GM12878 (cell line): ENCODE measurements at regions not wholly inside any gene's neighbourhood (a gene's known extent, or its start where the extent isn't known, plus 50 kb on each side); places are given as distances from the start of the nearest gene placed in this dataset.

Experiments
- ATAC-seq: fragments of 200-7000 bp; cut with Tn5 transposase; 3 replicates; pipeline ENCODE4 v1.9.1; 2020; ENCODE audit warnings: mild to moderate bottlenecking, moderate library complexity
- BruUV-seq: library from RNA; stranded (reverse); fragments of 400-500 nt; replicated peaks from 2 replicates; lab custom pipeline; 2021; lab: Mats Ljungman, UMichigan
- CTCF ChIA-PET: fragments of 300-600 bp; sonication (Branson Sonifier 250); formaldehyde crosslinking; extraction: SDS; loops from one replicate; lab custom pipeline; 2021; ENCODE audit warnings: inconsistent platforms; lab: Yijun Ruan, JAX
- POLR2A ChIA-PET: fragments of 350-600 bp; formaldehyde crosslinking; extraction: SDS; loops from one replicate; lab custom pipeline; 2021; ENCODE audit warnings: inconsistent platforms; lab: Charles Lee
- RAD21 ChIA-PET: fragments of 300-600 bp; sonication (Branson Sonifier 250); formaldehyde crosslinking; loops from one replicate; lab custom pipeline; 2023; ENCODE audit warnings: antibody characterized with exemption; ENCODE audit not compliant: unreplicated experiment; lab: Charles Lee
- SMC1A ChIA-PET: fragments of 300-600 bp; sonication (Branson Sonifier 250); formaldehyde crosslinking; loops from one replicate; lab custom pipeline; 2023; ENCODE audit not compliant: unreplicated experiment, uncharacterized antibody; lab: Charles Lee
- DNase-seq: peaks from one replicate; pipeline ENCODE4 v3.0.0-alpha.2; 2011; ENCODE audit warnings: low read depth, low spot score
- FAIRE-seq: peaks from 3 replicates; lab custom pipeline; 2011; peaks lifted over from hg19 to GRCh38; lab: Jason Lieb, UNC
- H2AFZ ChIP-seq: 2 replicates; pipeline ENCODE4 v1.6.0; 2011; ENCODE audit warnings: low read depth, low read length, control low read depth; ENCODE audit not compliant: control insufficient read depth
- H3K27ac ChIP-seq: 2 replicates; pipeline ENCODE4 v1.5.1; 2011; ENCODE audit warnings: control low read depth; ENCODE audit not compliant: control insufficient read depth, insufficient read depth
- H3K27me3 ChIP-seq, 2 experiments: replicated peaks in 1 of 2; 2 replicates each; pipeline versions ENCODE4 v1.6.0 to v1.6.1; 2011; ENCODE audit warnings: low read length in 1 of 2; ENCODE audit not compliant: control insufficient read depth in 2 of 2, insufficient read depth in 2 of 2
- H3K36me3 ChIP-seq, 2 experiments: 2 replicates each; pipeline ENCODE4 v1.5.1; 2011; ENCODE audit warnings: low read length in 1 of 2; ENCODE audit not compliant: control insufficient read depth in 2 of 2, insufficient read depth in 2 of 2
- H3K4me1 ChIP-seq: 2 replicates; pipeline ENCODE4 v1.6.1; 2011; ENCODE audit warnings: mild to moderate bottlenecking, low read length, moderate library complexity, mixed read lengths; ENCODE audit not compliant: control insufficient read depth, insufficient read depth
- H3K4me2 ChIP-seq: 2 replicates; pipeline ENCODE4 v1.6.0; 2011; ENCODE audit warnings: control low read depth; ENCODE audit not compliant: control insufficient read depth, insufficient read depth
- H3K4me3 ChIP-seq: fragments of 200-600 bp; sonication (generic); 2 replicates; pipeline ENCODE4 v1.5.1; 2016
- H3K79me2 ChIP-seq: 2 replicates; pipeline ENCODE4 v1.6.0; 2011; ENCODE audit warnings: low read length; ENCODE audit not compliant: control insufficient read depth, insufficient read depth
- H3K9ac ChIP-seq: 2 replicates; pipeline ENCODE4 v1.8.0; 2011; ENCODE audit warnings: low read length, control low read depth, mixed read lengths; ENCODE audit not compliant: control insufficient read depth, insufficient read depth
- H3K9me3 ChIP-seq: replicated peaks from 3 replicates; pipeline ENCODE4 v1.5.1; 2011; ENCODE audit warnings: mild to moderate bottlenecking, low read length; ENCODE audit not compliant: control insufficient read depth, insufficient read depth
- H4K20me1 ChIP-seq: 2 replicates; pipeline ENCODE4 v1.6.0; 2011; ENCODE audit not compliant: control insufficient read depth, insufficient read depth
- CHD1 ChIP-seq: IDR thresholded peaks from 2 replicates; pipeline ENCODE4 v1.6.1; 2012; ENCODE audit warnings: low read depth, low read length, improper control_type of control experiment
- E2F8 ChIP-seq: fragments of 450-650 bp; IDR thresholded peaks from 2 replicates; pipeline ENCODE4 v1.6.1; 2018; ENCODE audit warnings: mild to moderate bottlenecking, low read depth, moderate library complexity; ENCODE audit not compliant: partially characterized antibody
- GABPA ChIP-seq: IDR thresholded peaks from 2 replicates; pipeline ENCODE4 v1.6.1; 2014; ENCODE audit warnings: antibody characterized with exemption, low read depth, mild to moderate bottlenecking, inconsistent platforms
- KAT2A ChIP-seq: conservative IDR thresholded peaks from 2 replicates; pipeline ENCODE4 v1.6.1; 2011; ENCODE audit warnings: low read depth, low read length; ENCODE audit not compliant: control insufficient read depth
- LARP7 ChIP-seq: fragments of 450-650 bp; IDR thresholded peaks from 2 replicates; pipeline ENCODE4 v1.6.1; 2017; ENCODE audit warnings: mild to moderate bottlenecking
- MXI1 ChIP-seq: fragments of 150-350 bp; IDR thresholded peaks from 2 replicates; pipeline ENCODE4 v1.6.1; 2011; ENCODE audit warnings: low read depth, mild to moderate bottlenecking, inconsistent platforms, low read length, improper control_type of control experiment
- NFYA ChIP-seq: IDR thresholded peaks from 2 replicates; pipeline ENCODE4 v1.6.1; 2011; ENCODE audit warnings: low read depth, mild to moderate bottlenecking, low read length, improper control_type of control experiment, borderline replicate concordance
- NR2F1 ChIP-seq: fragments of 450-650 bp; conservative IDR thresholded peaks from 2 replicates; pipeline ENCODE4 v1.6.1; 2017; ENCODE audit warnings: mild to moderate bottlenecking
- PAX5 ChIP-seq: IDR thresholded peaks from 2 replicates; pipeline ENCODE4 v1.6.1; 2011; ENCODE audit warnings: low read depth, low read length, borderline replicate concordance
- SP1 ChIP-seq: IDR thresholded peaks from one replicate; pipeline ENCODE4 v1.6.1; 2011; ENCODE audit warnings: low read depth, low read length
- STAT1 ChIP-seq: fragments of 450-650 bp; conservative IDR thresholded peaks from 2 replicates; pipeline ENCODE4 v1.6.1; 2014; ENCODE audit warnings: antibody characterized with exemption, mild to moderate bottlenecking
- TBL1XR1 ChIP-seq: IDR thresholded peaks from 2 replicates; pipeline ENCODE4 v1.6.1; 2012; ENCODE audit warnings: low read depth, low read length, improper control_type of control experiment
- YBX1 ChIP-seq: fragments of 450-650 bp; IDR thresholded peaks from 2 replicates; pipeline ENCODE4 v1.6.1; 2016; ENCODE audit warnings: antibody characterized with exemption
- ZBTB40 ChIP-seq: fragments of 450-650 bp; IDR thresholded peaks from 2 replicates; pipeline ENCODE4 v1.6.1; 2016; ENCODE audit warnings: mild to moderate bottlenecking, moderate library complexity, borderline replicate concordance
- ZSCAN29 ChIP-seq: fragments of 450-650 bp; IDR thresholded peaks from 2 replicates; pipeline ENCODE4 v1.6.1; 2017; ENCODE audit warnings: mild to moderate bottlenecking, moderate library complexity
- WGBS: methylation state at CpG from one replicate; pipeline ENCODE4 v1.1.6; 2016; ENCODE audit warnings: low lambda C conversion rate; ENCODE audit not compliant: insufficient replicate concordance, insufficient coverage; ENCODE audit errors: missing lambda C conversion rate; 5-methylcytosine and 5-hydroxymethylcytosine counted together
- in situ Hi-C: fragments of 300-500 bp; cut with MboI; formaldehyde crosslinking; loops from 9 replicates; pipeline ENCODE4 v1.14.3; 2018; ENCODE audit warnings: mixed read lengths
- intact Hi-C: fragments of 100-400 bp; cut with micrococcal nuclease; formaldehyde crosslinking; loops from one replicate; pipeline ENCODE4 v1.14.2; 2022; ENCODE audit not compliant: unreplicated experiment
- TF ChIP-seq, protein P1 (sequence below): IDR thresholded peaks from 2 replicates; pipeline ENCODE4 v1.6.1; 2012; ENCODE audit warnings: low read depth, low read length, improper control_type of control experiment
- TF ChIP-seq, protein P2 (sequence below): fragments of 450-650 bp; IDR thresholded peaks from 2 replicates; pipeline ENCODE4 v1.6.1; 2017; ENCODE audit warnings: low read depth, mild to moderate bottlenecking, moderate library complexity

- RAD21 ChIA-PET = no interaction called here
- SMC1A ChIA-PET = no interaction called here
- H3K4me2 ChIP-seq = no peak overlapping the region
- POLR2A ChIA-PET = no interaction called here
- H3K36me3 ChIP-seq = no peaks in the 10 kb centered on the region
- H4K20me1 ChIP-seq = no peaks in the 10 kb centered on the region
- intact Hi-C loops (no loop called here), in situ Hi-C loops (no loop called here)
- CTCF ChIA-PET = no interaction called here
- H3K4me3 ChIP-seq = no peak overlapping the region
- 10% methylated on average over 4 of the region's 4 CpGs for WGBS
- no peak overlapping the region for H3K27ac ChIP-seq
- ATAC-seq (no peak), FAIRE-seq (no peak), DNase-seq (no peak)
- no peaks in the 10 kb centered on the region; a peak in 2 of 4 replicates for H3K27me3 ChIP-seq
- no peaks in the 10 kb centered on the region for H3K4me1 ChIP-seq
- no peak overlapping the region for H2AFZ ChIP-seq
- no peaks in the 10 kb centered on the region for H3K9me3 ChIP-seq
- H3K79me2 ChIP-seq = no peaks in the 10 kb centered on the region
- no peak overlapping the region for H3K9ac ChIP-seq
- BruUV-seq = no TSS peak
- no peak for TF ChIP-seq LARP7
- TF ChIP-seq CHD1 = no peak
- TF ChIP-seq YBX1 = no peak
- no peak for TF ChIP-seq NFYA
- no peak for TF ChIP-seq MXI1
- no peak for TF ChIP-seq GABPA
- TF ChIP-seq, protein P1, sequence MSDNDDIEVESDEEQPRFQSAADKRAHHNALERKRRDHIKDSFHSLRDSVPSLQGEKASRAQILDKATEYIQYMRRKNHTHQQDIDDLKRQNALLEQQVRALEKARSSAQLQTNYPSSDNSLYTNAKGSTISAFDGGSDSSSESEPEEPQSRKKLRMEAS = no peak
- TF ChIP-seq E2F8 = no peak
- TF ChIP-seq, protein P2, sequence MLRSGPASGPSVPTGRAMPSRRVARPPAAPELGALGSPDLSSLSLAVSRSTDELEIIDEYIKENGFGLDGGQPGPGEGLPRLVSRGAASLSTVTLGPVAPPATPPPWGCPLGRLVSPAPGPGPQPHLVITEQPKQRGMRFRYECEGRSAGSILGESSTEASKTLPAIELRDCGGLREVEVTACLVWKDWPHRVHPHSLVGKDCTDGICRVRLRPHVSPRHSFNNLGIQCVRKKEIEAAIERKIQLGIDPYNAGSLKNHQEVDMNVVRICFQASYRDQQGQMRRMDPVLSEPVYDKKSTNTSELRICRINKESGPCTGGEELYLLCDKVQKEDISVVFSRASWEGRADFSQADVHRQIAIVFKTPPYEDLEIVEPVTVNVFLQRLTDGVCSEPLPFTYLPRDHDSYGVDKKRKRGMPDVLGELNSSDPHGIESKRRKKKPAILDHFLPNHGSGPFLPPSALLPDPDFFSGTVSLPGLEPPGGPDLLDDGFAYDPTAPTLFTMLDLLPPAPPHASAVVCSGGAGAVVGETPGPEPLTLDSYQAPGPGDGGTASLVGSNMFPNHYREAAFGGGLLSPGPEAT = no peak
- TF ChIP-seq TBL1XR1 = no peak
- no peak for TF ChIP-seq SP1
- no peak for TF ChIP-seq ZBTB40
- TF ChIP-seq KAT2A = no peak
- TF ChIP-seq PAX5 = no peak
- no peak for TF ChIP-seq STAT1
- no peak for TF ChIP-seq ZSCAN29
- TF ChIP-seq NR2F1 = no peak
These were observed 177.5 kb downstream of the MN1 start for GRCh38 chr22:27624042-27624441.
